HG03521 (cell line): ENCODE measurements at regions not wholly inside any gene's neighbourhood (a gene's known extent, or its start where the extent isn't known, plus 50 kb on each side); places are given as distances from the start of the nearest gene placed in this dataset.
"Not testable (repeated sequence)": the region's sequence is repeated elsewhere in the genome, so short reads cannot be mapped to it uniquely, and the experiment has no call there.

Source experiments
- ATAC-seq: cut with Tn5 transposase; IDR thresholded peaks from one replicate; pipeline ENCODE4 v1.9.1; 2021; ENCODE audit warnings: mild to moderate bottlenecking, moderate library complexity; ENCODE audit not compliant: unreplicated experiment

DNA sequence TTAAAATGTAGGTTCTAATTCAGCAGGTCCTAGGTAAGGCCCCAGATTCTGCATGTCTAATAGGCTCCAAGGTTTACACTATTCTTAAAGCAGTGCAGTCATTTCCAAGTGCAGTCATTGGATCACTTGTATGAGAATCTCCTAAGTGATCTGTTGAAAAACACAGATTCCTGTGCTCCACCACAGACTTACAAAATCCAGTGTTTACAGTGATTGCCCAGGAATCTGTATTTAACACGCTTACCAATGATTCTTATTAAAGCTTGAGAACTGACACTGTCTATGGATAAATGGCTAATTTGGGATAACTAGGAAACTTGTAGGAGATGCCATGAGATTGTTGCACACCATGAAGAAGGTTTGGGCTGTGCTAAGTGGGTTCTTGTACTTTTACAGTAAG lies 104.6 kb upstream of the PLEKHG1 start:
- no peak for ATAC-seq

DNA sequence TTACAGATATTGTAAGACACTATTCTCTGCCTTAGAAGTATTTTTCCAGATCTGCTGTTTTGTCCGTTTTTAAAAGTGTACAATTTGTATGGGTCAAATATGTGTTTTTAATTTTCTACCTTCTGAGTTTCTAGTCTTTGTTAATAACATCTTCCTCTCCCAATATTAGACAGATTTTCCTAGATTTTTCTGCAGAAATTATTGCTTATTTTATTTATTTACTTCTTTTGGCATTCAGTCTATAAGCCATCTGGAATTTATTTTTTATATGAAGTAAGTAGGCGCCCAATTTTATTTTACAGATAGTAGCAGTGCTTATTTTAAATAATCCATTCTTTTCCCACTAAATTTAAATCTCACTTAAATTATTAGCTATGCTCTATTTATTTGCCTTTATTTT lies 103.1 kb upstream of the PLEKHG1 start:
- ATAC-seq, result no peak

DNA sequence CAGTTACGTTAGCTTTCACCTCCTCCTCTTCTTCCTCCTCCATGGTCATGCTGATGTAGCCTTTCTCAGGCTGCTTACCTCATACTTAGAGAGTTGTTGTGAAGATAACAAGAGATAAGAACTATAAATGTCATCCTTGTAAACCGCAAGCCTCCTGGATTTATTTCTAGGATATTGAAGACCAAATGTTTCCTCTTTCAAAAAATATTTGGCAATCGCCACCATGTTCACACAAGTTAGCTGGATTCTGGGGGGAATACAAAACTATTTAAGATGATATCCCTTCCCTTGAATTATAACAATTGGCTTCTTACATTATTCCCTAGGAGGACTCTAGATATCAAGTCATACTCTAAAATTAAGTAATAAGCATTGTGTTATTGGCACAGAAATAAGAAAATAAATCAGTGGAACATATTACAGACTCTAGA lies 99.8 kb upstream of the PLEKHG1 start:
- no peak for ATAC-seq

DNA sequence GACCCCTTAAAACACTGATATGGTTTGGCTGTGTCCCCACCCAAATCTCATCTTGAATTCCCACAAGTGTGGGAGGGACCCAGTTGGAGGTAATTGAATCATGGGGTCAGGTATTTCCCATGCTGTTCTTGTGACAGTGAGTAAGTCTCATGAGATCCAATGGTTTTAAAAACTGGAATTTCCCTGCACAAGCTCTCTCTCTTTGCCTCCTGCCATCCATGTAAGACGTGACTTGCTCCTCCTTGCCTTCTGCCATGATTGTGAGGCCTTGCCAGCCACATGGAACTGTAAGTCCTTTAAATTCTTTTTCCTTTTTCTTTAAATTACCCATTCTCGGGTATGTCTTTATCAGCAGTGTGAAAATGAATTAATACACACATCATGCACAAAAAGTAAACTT lies 99.1 kb upstream of the PLEKHG1 start:
- ATAC-seq, result not testable (repeated sequence)

DNA sequence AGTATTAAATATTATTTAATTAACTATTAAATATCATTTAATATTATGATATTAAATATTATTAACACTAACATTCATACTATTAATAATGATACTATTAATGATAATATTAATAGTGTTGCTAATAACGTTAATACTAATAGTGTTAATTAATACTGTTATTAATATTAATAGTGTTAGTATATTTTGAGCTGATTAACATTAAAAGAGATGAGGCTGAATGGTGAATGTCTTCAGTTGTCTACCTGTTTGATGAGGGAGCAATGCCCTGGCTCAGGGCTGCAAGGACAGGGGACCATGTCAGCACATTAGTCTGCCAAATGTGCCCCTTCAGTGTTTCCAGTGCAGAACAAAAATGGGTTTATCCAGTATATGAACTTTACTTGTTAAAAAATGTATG lies 96.6 kb upstream of the PLEKHG1 start:
- no peak for ATAC-seq

DNA sequence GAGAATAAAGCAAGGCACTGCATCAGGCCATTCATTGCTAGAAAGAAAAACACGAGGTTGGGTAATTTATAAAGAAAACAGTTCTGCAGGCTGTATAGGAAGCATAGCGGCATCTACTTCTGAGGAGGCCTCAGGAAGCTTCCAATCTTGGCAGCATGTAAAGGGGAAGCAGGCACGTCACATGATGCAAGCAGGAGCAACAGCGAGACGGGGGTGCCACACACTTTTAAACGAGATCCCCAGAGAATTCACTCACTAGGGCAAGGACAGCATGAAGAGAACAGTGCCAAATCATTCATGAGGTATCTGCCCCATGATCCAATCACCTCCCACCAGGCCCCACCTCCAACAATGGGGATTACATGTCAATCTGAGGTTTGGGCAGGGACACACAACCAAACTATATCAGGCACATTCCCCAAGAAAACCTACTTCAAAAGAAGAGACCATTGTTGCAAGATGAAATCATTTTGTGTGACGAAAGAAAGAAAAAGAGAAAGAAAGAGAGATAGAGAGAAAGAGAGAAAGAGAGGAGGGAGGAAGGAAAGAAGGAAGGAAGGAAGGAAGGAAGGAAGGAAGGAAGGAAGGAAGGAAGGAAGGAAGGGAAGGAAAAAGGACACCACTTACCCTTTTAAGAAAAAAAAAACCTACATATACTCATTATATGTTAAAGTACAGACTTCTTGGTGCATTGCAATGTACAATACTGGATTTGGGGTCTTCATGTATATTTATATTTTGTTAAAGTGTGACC lies 95.9 kb upstream of the PLEKHG1 start:
- ATAC-seq, result no peak

DNA sequence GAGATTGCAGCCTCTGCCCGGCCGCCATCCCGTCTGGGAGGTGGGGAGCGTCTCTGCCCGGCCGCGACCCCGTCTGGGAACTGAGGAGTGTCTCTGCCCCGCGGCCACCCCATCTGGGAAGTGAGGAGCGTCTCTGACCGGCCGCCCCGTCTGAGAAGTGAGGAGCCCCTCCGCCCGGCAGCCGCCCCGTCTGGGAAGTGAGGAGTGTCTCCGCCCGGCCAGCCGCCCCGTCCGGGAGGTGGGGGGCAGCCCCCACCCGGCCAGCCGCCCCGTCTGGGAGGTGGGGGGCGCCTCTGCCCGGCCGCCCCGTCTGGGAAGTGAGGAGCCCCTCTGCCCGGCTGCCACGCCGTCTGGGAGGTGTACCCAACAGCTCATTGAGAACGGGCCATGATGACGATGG lies 92.3 kb upstream of the PLEKHG1 start:
- not testable (repeated sequence) for ATAC-seq

DNA sequence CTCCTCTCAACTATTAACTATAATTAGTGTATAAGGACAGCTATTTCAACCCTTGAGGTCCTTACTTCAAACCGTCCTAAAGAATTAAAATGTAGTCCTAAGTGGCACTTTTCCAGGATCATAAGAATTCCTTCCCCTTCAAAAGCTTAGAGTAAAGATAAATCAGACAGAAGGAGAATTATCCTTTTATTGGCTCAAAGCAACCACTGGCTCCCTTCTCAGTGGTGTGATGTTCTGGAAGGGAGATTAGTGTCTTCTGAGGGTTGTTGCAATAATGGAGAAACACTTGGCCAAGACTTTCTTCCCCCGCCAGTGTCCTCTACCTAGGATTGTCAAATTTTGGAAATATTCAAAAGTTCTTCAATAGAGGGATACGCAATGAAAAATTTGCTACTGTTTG lies 89.1 kb upstream of the PLEKHG1 start:
- ATAC-seq, result no peak

DNA sequence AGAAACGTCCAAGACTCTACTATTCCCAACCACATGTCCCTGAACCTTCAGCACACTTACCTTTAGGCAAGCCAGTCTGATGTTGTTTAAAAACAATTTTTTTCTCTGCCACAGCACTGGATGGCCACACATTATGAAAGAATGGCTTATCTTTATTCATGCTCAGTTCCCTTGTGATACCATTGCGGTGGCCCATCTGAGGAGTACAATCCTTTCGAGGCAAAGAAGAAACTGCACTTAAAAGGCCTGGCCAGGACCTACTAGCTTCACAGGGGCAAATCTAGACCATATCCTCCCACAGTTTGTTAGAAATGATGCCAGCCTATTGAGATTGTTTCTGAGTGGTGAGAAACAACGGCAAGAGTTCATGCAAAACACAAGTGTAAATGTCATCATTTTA lies 88.4 kb upstream of the PLEKHG1 start:
- ATAC-seq, result no peak

DNA sequence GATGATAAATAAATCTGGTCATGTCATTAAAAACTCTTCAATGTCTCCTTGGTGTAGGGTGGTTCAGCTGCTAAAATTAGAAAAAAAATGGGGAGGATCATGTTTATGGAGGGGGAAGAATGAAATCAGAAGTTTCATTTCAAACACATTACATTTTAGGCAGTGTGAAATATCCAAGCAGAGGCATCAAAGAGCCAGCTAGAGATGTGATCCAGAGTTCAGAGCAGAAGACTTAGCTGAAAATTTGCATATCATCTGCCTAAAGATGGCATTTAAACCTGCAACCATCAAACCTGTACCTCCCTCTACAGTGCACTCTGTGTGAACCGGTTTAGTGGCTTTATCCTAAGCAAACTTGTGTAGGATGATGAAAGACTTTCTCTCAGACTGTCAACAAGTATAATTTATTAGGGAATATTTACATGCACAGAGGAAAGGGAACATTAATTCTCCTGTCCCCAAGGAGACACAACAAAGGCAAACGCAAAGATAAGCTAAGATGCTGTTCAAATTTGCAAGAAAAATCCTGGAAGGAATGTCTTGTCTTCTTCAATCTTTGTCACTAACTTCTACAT lies 84.8 kb upstream of the PLEKHG1 start:
- no peak for ATAC-seq

DNA sequence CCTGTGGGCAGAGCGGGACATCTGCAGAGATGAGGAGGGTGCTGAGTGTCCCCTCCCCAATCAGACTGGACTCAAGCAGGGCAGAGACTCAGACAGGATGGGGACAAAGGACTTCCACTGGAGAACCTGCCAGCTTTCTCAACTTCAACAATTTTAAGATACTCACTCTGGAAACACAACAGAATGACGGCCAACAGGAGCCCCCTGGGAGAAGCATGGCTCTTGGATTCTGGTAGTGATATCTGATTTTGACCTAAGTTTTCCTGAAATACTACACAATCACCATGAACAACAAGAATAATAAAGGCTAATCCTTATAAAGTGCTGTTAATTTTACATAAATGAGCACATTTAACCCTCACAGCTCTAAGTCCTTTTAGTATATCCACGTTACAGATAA lies 83.5 kb upstream of the PLEKHG1 start:
- no peak for ATAC-seq

DNA sequence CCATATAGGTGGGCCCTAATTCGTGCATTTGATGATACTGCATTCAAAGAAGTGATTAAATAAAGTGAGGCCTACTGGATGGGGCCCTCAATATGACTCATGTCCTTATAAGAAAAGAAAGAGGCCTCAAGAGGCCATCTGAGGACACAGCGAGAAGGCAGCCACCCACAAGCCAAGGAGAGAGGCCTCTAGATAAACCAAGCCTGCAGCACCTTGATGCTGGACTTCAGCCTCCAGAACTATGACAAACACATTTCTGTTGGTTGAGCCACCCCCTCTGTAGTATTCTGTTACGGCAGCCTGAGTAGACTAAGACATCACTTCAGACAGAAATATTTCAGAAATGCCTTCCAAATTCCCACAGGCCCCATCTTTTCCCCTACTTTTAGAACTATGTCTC lies 82.5 kb upstream of the PLEKHG1 start:
- no peak for ATAC-seq

DNA sequence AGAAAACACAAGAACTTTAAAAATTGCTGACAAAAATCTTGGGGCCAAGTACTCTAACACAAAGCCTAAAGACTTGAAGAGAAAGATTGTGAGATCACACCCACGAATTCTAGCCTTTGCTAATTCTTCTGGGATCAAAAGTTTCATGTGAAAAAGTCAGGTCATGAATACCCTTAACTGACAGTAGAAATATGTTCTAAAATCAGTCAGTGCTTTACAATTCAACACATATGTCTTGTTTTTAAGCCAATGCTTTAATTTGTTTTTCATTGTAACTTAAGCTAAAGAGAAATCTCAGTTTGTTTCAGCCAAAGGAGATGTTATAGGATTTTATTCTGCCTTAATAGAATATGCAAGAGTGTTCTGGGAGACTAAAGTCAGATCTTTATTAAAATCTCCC lies 78.2 kb upstream of the PLEKHG1 start:
- ATAC-seq, result no peak

DNA sequence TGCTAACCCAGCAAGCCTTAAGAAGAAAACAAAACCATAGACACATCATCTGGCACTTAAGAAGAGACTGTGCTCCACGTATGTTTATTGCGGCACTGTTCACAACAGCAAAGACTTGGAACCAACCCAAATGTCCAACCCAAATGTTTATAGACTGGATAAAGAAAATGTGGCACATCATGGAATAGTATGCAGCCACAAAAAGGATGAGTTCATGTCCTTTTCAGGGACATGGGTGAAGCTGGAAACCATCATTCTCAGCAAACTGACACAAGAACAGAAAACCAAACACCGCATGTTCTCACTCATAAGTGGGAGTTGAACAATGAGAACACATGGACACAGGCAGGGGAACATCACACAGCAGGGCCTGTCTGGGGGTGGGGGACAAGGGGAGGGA lies 76.5 kb upstream of the PLEKHG1 start:
- ATAC-seq, result not testable (repeated sequence)

DNA sequence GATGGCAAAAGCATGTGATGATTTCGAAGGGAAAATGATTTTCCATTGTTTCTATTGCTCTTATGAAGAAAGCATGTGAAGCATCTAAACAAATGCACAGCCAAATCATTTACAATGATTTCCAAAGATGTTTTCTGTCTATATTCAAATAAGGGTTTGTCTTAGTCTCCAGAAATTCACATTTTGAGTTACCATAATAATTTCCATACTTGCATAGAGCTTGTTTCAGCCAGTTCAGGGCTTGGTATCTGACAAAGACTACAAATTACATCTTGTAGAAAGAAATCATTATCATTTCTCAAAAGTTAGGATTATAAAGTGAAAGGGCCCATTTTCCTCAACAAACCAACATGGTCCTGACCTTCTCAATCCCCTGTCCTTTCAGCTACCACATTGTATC lies 74.4 kb upstream of the PLEKHG1 start:
- ATAC-seq, result no peak

DNA sequence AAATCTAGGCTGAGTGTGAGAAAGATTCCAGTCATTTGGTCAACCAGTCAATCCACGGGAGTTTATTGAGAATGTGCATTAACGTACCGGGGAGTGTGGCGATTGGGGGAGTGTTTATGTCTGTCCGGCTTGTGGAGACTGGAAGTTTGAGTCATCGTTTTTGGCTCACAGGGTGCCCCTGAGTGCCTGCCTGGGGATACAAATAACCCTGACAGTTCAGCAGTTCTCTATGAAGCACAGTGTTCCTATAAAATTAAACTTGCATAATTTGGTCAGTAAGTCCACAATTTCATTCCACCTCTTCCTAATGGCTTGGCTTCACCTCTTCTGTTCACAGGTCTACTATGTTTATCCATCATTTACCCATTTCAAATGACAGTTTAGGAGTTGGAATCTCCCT lies 72.6 kb upstream of the PLEKHG1 start:
- ATAC-seq, result no peak

DNA sequence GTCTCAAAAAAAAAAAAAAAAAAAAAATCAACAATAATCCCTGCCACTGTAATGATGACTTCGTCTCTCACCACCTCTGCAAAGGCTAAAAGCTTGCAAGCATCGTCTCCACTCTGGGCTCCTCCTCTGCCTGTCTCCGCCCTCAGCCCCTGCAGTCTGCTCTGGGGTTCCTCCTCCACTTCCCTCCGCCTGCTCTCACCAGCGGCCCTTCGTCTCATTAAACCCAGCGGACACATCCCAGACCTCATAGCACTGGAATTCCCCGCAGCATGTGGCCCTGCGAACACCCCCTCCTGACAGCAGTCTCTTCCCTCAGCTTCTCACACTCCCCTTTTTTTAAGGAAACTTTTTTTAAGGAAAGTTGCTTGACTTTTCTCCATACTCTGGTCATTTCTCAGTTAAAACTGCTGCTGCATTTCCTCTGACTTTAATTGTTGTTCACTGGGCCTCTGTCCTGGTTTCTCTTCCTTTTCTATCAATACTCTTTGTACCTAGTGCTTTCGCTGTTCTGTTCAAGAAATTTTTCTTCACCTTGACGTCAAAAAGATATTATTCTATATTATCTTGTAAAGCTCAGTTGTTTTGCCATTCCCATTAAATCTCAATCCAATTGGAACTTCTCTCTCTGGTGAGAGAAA lies 70.9 kb upstream of the PLEKHG1 start:
- no peak for ATAC-seq

DNA sequence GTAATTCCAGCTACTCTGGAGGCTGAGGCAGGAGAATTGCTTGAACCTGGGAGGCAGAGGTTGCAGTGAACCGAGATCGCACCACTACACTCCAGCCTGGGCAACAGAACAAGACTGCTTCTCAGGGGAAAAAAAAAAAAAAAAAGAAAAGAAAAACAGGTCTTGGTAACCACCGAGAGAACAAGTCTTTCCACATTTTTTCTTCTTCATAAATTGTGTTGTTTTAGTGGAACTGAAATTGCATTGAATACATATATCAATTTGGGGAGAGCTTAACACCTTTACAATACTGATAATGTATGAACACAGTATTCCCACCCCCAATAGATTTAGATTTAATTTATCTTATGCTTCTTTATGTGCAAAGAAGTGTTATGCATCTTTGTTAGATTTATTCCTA lies 70.0 kb upstream of the PLEKHG1 start:
- no peak for ATAC-seq

DNA sequence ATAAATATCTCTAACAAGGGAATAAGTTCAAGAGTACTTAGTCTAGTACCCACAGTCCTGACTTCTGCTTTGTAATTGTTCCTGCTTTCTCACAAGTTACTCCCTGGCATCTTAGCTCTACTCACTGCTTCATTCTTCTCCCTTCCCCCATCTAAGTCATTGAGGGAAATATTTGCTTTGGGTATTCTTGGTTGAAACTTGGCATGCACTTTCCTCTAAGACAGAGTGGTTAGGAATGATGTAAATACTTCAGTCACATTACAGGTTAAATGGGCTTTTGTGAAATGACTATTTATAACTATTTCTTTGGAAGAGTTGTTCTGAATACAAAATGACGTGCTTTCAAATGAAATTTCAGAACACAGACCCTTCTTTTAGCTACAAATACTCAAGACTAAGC lies 67.7 kb upstream of the PLEKHG1 start:
- no peak for ATAC-seq

DNA sequence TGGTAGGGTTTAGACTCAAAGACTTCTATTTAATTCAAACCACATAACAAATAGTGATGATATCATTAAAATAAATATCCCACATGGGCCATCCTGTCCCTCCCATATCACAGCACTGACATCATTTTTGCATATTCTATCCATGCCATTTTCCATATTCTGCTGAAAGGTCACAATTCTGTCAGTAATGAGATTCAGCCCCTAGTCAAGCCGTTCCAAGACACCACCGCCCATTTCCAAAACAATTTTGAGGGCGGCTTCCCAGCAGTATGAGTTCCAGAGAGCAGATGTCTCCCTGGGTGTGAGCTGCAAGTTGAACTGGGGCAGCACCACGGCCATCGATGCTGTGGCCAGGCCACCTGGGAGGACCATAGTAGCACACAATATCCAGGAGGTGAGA lies 65.1 kb upstream of the PLEKHG1 start:
- ATAC-seq, result no peak

DNA sequence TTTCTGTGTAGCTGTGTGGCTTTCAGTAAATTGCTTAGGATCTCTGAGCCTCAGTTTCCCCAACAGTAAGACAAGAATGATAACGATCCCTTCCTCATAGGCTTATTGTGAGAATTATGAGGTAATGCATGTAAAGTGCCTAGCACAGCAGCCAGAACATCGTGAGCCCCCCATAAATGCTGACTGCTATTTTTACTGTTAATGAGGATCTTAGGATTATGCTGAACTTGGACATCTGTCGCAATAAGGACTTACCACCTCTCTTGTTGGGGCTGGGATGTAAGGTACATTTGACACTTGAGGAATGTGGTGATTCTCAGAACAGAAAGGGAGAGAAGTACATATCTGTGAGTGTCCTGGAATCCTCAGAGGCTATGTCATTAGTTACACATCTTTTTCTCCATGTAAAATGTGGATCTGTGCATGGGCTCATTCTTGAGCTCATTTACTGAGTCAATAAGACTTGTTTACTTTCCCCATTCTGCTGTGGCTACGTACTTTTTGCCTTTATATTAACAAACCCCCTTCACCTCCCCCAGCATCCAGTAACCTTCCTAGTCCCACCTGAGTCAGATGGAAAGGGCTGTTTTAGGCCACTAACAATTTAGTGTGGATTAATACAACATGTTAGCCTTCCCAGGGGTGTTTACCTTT lies 64.4 kb upstream of the PLEKHG1 start:
- ATAC-seq, result no peak

DNA sequence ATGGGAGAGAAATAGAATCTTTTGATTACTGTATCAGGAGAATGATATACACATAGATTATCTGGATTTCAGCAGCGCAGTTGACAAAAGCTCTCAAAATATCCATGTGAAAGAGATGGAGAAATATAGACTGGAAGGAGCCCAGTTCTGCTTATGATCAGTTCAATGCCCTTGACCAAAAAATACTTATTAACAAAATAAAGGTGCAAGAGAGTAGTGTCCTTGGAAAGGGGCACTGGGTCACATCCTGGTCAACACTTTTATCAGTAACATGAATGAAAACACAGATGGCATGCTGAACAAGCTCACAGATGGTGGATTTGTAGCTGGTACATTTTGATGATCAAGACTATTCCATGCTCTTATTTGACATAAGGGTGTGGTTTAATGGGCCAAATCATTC lies 63.9 kb upstream of the PLEKHG1 start:
- ATAC-seq, result no peak
